GM23338 (cell line): ENCODE measurements at regions not wholly inside any gene's neighbourhood (a gene's known extent, or its start where the extent isn't known, plus 50 kb on each side); places are given as distances from the start of the nearest gene placed in this dataset.
"Not testable (repeated sequence)": the region's sequence is repeated elsewhere in the genome, so short reads cannot be mapped to it uniquely, and the experiment has no call there.

Source experiments
- ATAC-seq: fragments of 200-7000 bp; cut with Tn5 transposase; 3 replicates; pipeline ENCODE4 v1.9.1; 2020
- DNase-seq: peaks from one replicate; pipeline ENCODE4 v3.0.0-alpha.2; 2015; ENCODE audit warnings: low spot score
- H2AFZ ChIP-seq: fragments of 200-600 bp; sonication (generic); 2 replicates; pipeline ENCODE4 v1.8.0; 2016; ENCODE audit warnings: antibody characterized with exemption, mild to moderate bottlenecking, moderate library complexity
- H3F3A ChIP-seq: fragments of 200-600 bp; sonication (generic); replicated peaks from 2 replicates; pipeline ENCODE4 v1.8.0; 2017; ENCODE audit warnings: antibody characterized with exemption, mixed run types, low read depth
- H3K27ac ChIP-seq: fragments of 200-600 bp; sonication (generic); 2 replicates; pipeline ENCODE4 v1.6.1; 2016; ENCODE audit warnings: low read depth
- H3K27me3 ChIP-seq: fragments of 200-600 bp; sonication (generic); 2 replicates; pipeline ENCODE4 v1.8.0; 2016; ENCODE audit warnings: mild to moderate bottlenecking, mixed run types, moderate library complexity; ENCODE audit not compliant: insufficient read depth
- H3K36me3 ChIP-seq: fragments of 200-600 bp; sonication (generic); 2 replicates; pipeline ENCODE4 v1.8.0; 2016; ENCODE audit warnings: mild to moderate bottlenecking; ENCODE audit not compliant: insufficient read depth
- H3K4me1 ChIP-seq: fragments of 200-600 bp; sonication (generic); 2 replicates; pipeline ENCODE4 v1.8.0; 2016; ENCODE audit warnings: mild to moderate bottlenecking, moderate library complexity; ENCODE audit not compliant: insufficient read depth
- H3K4me2 ChIP-seq: fragments of 200-600 bp; sonication (generic); 2 replicates; pipeline ENCODE4 v1.7.1; 2017; ENCODE audit warnings: mixed run types
- H3K4me3 ChIP-seq: fragments of 200-600 bp; sonication (generic); 2 replicates; pipeline ENCODE4 v1.6.1; 2016; ENCODE audit warnings: mixed run types
- H3K79me2 ChIP-seq: fragments of 200-600 bp; sonication (generic); replicated peaks from 2 replicates; pipeline ENCODE4 v1.8.0; 2017; ENCODE audit warnings: mild to moderate bottlenecking; ENCODE audit not compliant: insufficient read depth
- H3K9me2 ChIP-seq: fragments of 200-600 bp; sonication (generic); 2 replicates; pipeline ENCODE4 v1.8.0; 2017; ENCODE audit not compliant: insufficient read depth
- H4K20me1 ChIP-seq: fragments of 200-600 bp; sonication (generic); replicated peaks from 2 replicates; pipeline ENCODE4 v1.8.0; 2017; ENCODE audit warnings: mild to moderate bottlenecking; ENCODE audit not compliant: insufficient read depth
- H3K27ac Mint-ChIP-seq: 2 replicates; pipeline ENCODE4 v1.8.0; 2020; ENCODE audit warnings: inconsistent platforms, mild to moderate bottlenecking, moderate library complexity, mixed read lengths
- H3K27me3 Mint-ChIP-seq: 3 replicates; pipeline ENCODE4 v1.8.0; 2022; ENCODE audit warnings: low read depth, mild to moderate bottlenecking, moderate library complexity, mixed read lengths, inconsistent platforms; ENCODE audit not compliant: insufficient read depth, poor library complexity
- H3K36me3 Mint-ChIP-seq: 3 replicates; pipeline ENCODE4 v1.8.0; 2021; ENCODE audit warnings: low read depth, mild to moderate bottlenecking, inconsistent platforms, moderate library complexity, mixed read lengths
- H3K4me1 Mint-ChIP-seq: 3 replicates; pipeline ENCODE4 v1.8.0; 2020; ENCODE audit warnings: mild to moderate bottlenecking, inconsistent platforms, mixed read lengths
- H3K4me3 Mint-ChIP-seq: 3 replicates; pipeline ENCODE4 v1.8.0; 2021; ENCODE audit warnings: moderate library complexity, mild to moderate bottlenecking, inconsistent platforms, mixed read lengths
- H3K9me3 Mint-ChIP-seq: 3 replicates; pipeline ENCODE4 v1.8.0; 2020; ENCODE audit warnings: moderate library complexity, mild to moderate bottlenecking, inconsistent platforms, mixed read lengths
- CREB1 ChIP-seq: fragments of 250-450 bp; sonication (Bioruptor Pico); IDR thresholded peaks from 2 replicates; pipeline ENCODE4 v1.5.0; 2020; ENCODE audit warnings: low read depth, mild to moderate bottlenecking, moderate library complexity
- EZH2phosphoT487 ChIP-seq: fragments of 200-600 bp; sonication (generic); IDR thresholded peaks from one replicate; pipeline ENCODE4 v1.8.1; 2018; ENCODE audit warnings: antibody characterized with exemption; ENCODE audit not compliant: unreplicated experiment
- REST ChIP-seq: IDR thresholded peaks from one replicate; pipeline ENCODE4 v1.6.1; 2018; ENCODE audit warnings: antibody characterized with exemption; ENCODE audit not compliant: unreplicated experiment
- ZNF331 ChIP-seq: fragments of 250-450 bp; sonication (Bioruptor Pico); IDR thresholded peaks from 2 replicates; pipeline ENCODE4 v1.5.0; 2020; ENCODE audit warnings: low read depth, mild to moderate bottlenecking, moderate library complexity
- ZNF462 ChIP-seq: fragments of 250-450 bp; sonication (Bioruptor Pico); IDR thresholded peaks from 2 replicates; pipeline ENCODE4 v1.5.0; 2020; ENCODE audit warnings: mild to moderate bottlenecking, moderate library complexity

GRCh38 chr14:80275208-80275850 is 64.0 kb upstream of the DIO2 start (continued):
- TF ChIP-seq ZNF462 (CRISPR knock-in tag) = no peak
- no peak for TF ChIP-seq EZH2phosphoT487
- no peak for TF ChIP-seq ZNF331 (CRISPR knock-in tag)
- no peak for TF ChIP-seq CREB1 (CRISPR knock-in tag)
- no peak for TF ChIP-seq REST

GRCh38 chr14:80274310-80274709 is 63.0 kb upstream of the DIO2 start:
- not testable (repeated sequence) for H3K27me3 Mint-ChIP-seq, ATAC-seq, H3K4me3 ChIP-seq, DNase-seq, H3K4me1 Mint-ChIP-seq, H3K4me2 ChIP-seq, H3K9me3 Mint-ChIP-seq, H3K79me2 ChIP-seq, H3K27me3 ChIP-seq, H3K4me3 Mint-ChIP-seq, H3K36me3 ChIP-seq, H3K27ac Mint-ChIP-seq, H3K9me2 ChIP-seq, H3K36me3 Mint-ChIP-seq, H4K20me1 ChIP-seq, H2AFZ ChIP-seq, H3F3A ChIP-seq, H3K27ac ChIP-seq, H3K4me1 ChIP-seq
